Sciatic nerve (tissue), 2 donors: ENCODE measurements at regions not wholly inside any gene's neighbourhood (a gene's known extent, or its start where the extent isn't known, plus 50 kb on each side); places are given as distances from the start of the nearest gene placed in this dataset.

Source experiments
- ATAC-seq: fragments of 200-7000 bp; cut with Tn5 transposase; one replicate; pipeline ENCODE4 v1.9.1; 2020; ENCODE audit warnings: mild to moderate bottlenecking, moderate library complexity
- DNase-seq: peaks from one replicate; pipeline ENCODE4 v3.0.0-alpha.2; 2020; ENCODE audit warnings: low spot score
- intact Hi-C: fragments of 100-400 bp; cut with DNase I; formaldehyde crosslinking; loops from one replicate; pipeline ENCODE4 v1.14.2; 2022
- donor health status: DM: no; HTN: no; CAD: no.
- donor health status: DM: no; HTN: no; CAD: no.

- no peak for ATAC-seq
- no peak for DNase-seq
- intact Hi-C loops = no loop called here
Observed at GRCh38 chr4:164467493-164467892, 286.4 kb upstream of the SMIM31 start.

- DNase-seq (no peak), ATAC-seq (no peak)
- intact Hi-C loops = no loop called here
Observed at GRCh38 chr4:164481306-164482091, 272.4 kb upstream of the SMIM31 start.

- DNase-seq (no peak), ATAC-seq (no peak)
- intact Hi-C loops = no loop called here
Observed at GRCh38 chr4:164482092-164482404, 271.9 kb upstream of the SMIM31 start.

GRCh38 chr4:164482758-164483157 is 271.2 kb upstream of the SMIM31 start:
- ATAC-seq (no peak), DNase-seq (no peak)
- intact Hi-C loops = no loop called here

- ATAC-seq = no peak
- no peak for DNase-seq
- intact Hi-C loops = no loop called here
Observed at GRCh38 chr4:164483711-164484110, 270.2 kb upstream of the SMIM31 start.

- DNase-seq (no peak), ATAC-seq (no peak)
- intact Hi-C loops = no loop called here
Observed at GRCh38 chr4:164484551-164484950, 269.4 kb upstream of the SMIM31 start.

- intact Hi-C loops = no loop called here
- DNase-seq (no peak), ATAC-seq (no peak)
Observed at GRCh38 chr4:164485136-164485535, 268.8 kb upstream of the SMIM31 start.

GRCh38 chr4:164488114-164488513 is 265.8 kb upstream of the SMIM31 start:
- DNase-seq = no peak
- intact Hi-C loops = no loop called here
- ATAC-seq = no peak

GRCh38 chr4:164501074-164501473 is 252.9 kb upstream of the SMIM31 start:
- intact Hi-C loops = no loop called here
- no peak for DNase-seq
- no peak for ATAC-seq

- intact Hi-C loops = no loop called here
- ATAC-seq = no peak
Observed at GRCh38 chr4:164503874-164504273, 250.1 kb upstream of the SMIM31 start.

GRCh38 chr4:164508097-164508496 is 245.8 kb upstream of the SMIM31 start:
- ATAC-seq = no peak
- intact Hi-C loops = no loop called here

More at GRCh38 chr4:164503874-164504273, 250.1 kb upstream of the SMIM31 start:
- DNase-seq = no peak

GRCh38 chr4:164508771-164509170 is 245.2 kb upstream of the SMIM31 start:
- intact Hi-C loops = no loop called here
- ATAC-seq (no peak), DNase-seq (no peak)

More at GRCh38 chr4:164508097-164508496, 245.8 kb upstream of the SMIM31 start:
- DNase-seq = no peak

- DNase-seq = no peak
- ATAC-seq = no peak
- intact Hi-C loops = no loop called here
Observed at GRCh38 chr4:164509951-164510350, 244.0 kb upstream of the SMIM31 start.

GRCh38 chr4:164512124-164512523 is 241.8 kb upstream of the SMIM31 start:
- DNase-seq (no peak), ATAC-seq (no peak)
- intact Hi-C loops = no loop called here

GRCh38 chr4:164514765-164515164 is 239.2 kb upstream of the SMIM31 start:
- DNase-seq = no peak
- intact Hi-C loops = no loop called here
- no peak for ATAC-seq

- ATAC-seq (no peak), DNase-seq (no peak)
- intact Hi-C loops = no loop called here
Observed at GRCh38 chr4:164524789-164525188, 229.1 kb upstream of the SMIM31 start.

- DNase-seq (no peak), ATAC-seq (no peak)
- intact Hi-C loops = no loop called here
Observed at GRCh38 chr4:164526933-164527583, 226.9 kb upstream of the SMIM31 start.

GRCh38 chr4:164529058-164529457 is 224.9 kb upstream of the SMIM31 start:
- no peak for DNase-seq
- ATAC-seq = no peak
- intact Hi-C loops = no loop called here

GRCh38 chr4:164529486-164529885 is 224.4 kb upstream of the SMIM31 start:
- intact Hi-C loops = no loop called here
- DNase-seq (no peak), ATAC-seq (no peak)

- intact Hi-C loops = no loop called here
Observed at GRCh38 chr4:164531336-164531735, 222.6 kb upstream of the SMIM31 start.

GRCh38 chr4:164536814-164537213 is 217.1 kb upstream of the SMIM31 start:
- ATAC-seq (peak; percentile 46), DNase-seq (no peak)
- intact Hi-C loops = no loop called here

More at GRCh38 chr4:164531336-164531735, 222.6 kb upstream of the SMIM31 start:
- ATAC-seq (no peak), DNase-seq (no peak)
